SK-N-SH (cell line): ENCODE measurements at regions not wholly inside any gene's neighbourhood (a gene's known extent, or its start where the extent isn't known, plus 50 kb on each side); places are given as distances from the start of the nearest gene placed in this dataset.

Experiments used
- CTCF ChIA-PET: fragments of 300-600, 350-600 bp; formaldehyde crosslinking; extraction: SDS; loops from one replicate; lab custom pipeline; 2021; lab: Yijun Ruan, JAX
- POLR2A ChIA-PET: fragments of 350-600 bp; sonication (Branson Sonifier 250); formaldehyde crosslinking; extraction: SDS; loops from one replicate; lab custom pipeline; 2020; ENCODE audit warnings: antibody characterized with exemption, inconsistent platforms; lab: Yijun Ruan, JAX
- DNase-seq: peaks from one replicate; pipeline ENCODE4 v3.0.0; 2012
- H2AFZ ChIP-seq: fragments of 200-600 bp; sonication (generic); 2 replicates; pipeline ENCODE4 v1.8.1; 2016; ENCODE audit warnings: antibody characterized with exemption, mild to moderate bottlenecking, low read depth
- H3F3A ChIP-seq: fragments of 200-600 bp; sonication (generic); replicated peaks from 2 replicates; pipeline ENCODE3; 2016; ENCODE audit warnings: antibody characterized with exemption, mild to moderate bottlenecking; ENCODE audit not compliant: insufficient read depth
- H3K27ac ChIP-seq, 2 experiments: fragments of 200-500 bp in 1 of 2; fragments of 200-600 bp in 1 of 2; sonication (Bioruptor generic) in 1 of 2; sonication (generic), shearing (Covaris generic) in 1 of 2; 2 replicates each; pipeline versions ENCODE4 v1.5.1 to v1.6.1; 2014 to 2016; ENCODE audit warnings: low read depth in 2 of 2, inconsistent platforms in 1 of 2, low read length in 1 of 2, mild to moderate bottlenecking in 1 of 2, mixed read lengths in 1 of 2
- H3K27me3 ChIP-seq: fragments of 200-600 bp; sonication (generic), shearing (Covaris generic); 2 replicates; pipeline ENCODE4 v1.6.1; 2016; ENCODE audit warnings: mixed run types; ENCODE audit not compliant: insufficient read depth
- H3K36me3 ChIP-seq, 2 experiments: fragments of 200-500 bp in 1 of 2; fragments of 200-600 bp in 1 of 2; sonication (Bioruptor generic) in 1 of 2; sonication (generic) in 1 of 2; replicated peaks in 1 of 2; 2 replicates each; pipeline versions ENCODE3 to v1.5.1; 2014 to 2016; ENCODE audit warnings: low read length in 1 of 2, mild to moderate bottlenecking in 1 of 2; ENCODE audit not compliant: insufficient read depth in 2 of 2, control insufficient read depth in 1 of 2
- H3K4me1 ChIP-seq, 2 experiments: fragments of 200-500 bp in 1 of 2; fragments of 200-600 bp in 1 of 2; sonication (Bioruptor generic) in 1 of 2; sonication (generic), shearing (Covaris generic) in 1 of 2; 2 replicates each; pipeline versions ENCODE4 v1.5.1 to v1.6.1; 2014 to 2016; ENCODE audit warnings: low read depth in 1 of 2, low read length in 1 of 2, mixed run types in 1 of 2; ENCODE audit not compliant: insufficient read depth in 2 of 2, control insufficient read depth in 1 of 2
- H3K4me2 ChIP-seq: fragments of 200-600 bp; sonication (generic), shearing (Covaris generic); 2 replicates; pipeline ENCODE4 v1.6.1; 2017; ENCODE audit warnings: mixed run types
- H3K4me3 ChIP-seq, 2 experiments: fragments of 200-500 bp in 1 of 2; fragments of 200-600 bp in 1 of 2; sonication (Bioruptor generic) in 1 of 2; sonication (generic), shearing (Covaris generic) in 1 of 2; 2 replicates each; pipeline versions ENCODE4 v1.5.1 to v1.8.1; 2014 to 2016; ENCODE audit warnings: low read depth in 2 of 2, inconsistent platforms in 1 of 2, low read length in 1 of 2, mild to moderate bottlenecking in 1 of 2, mixed read lengths in 1 of 2, moderate library complexity in 1 of 2
- H3K79me2 ChIP-seq: fragments of 200-600 bp; sonication (generic); 2 replicates; pipeline ENCODE4 v1.8.1; 2017; ENCODE audit warnings: mild to moderate bottlenecking; ENCODE audit not compliant: insufficient read depth
- H3K9ac ChIP-seq: fragments of 200-600 bp; sonication (generic); 2 replicates; pipeline ENCODE4 v1.6.1; 2017; ENCODE audit warnings: mixed run types
- H3K9me2 ChIP-seq: fragments of 200-600 bp; sonication (generic); 2 replicates; pipeline ENCODE4 v1.6.1; 2017; ENCODE audit warnings: mixed run types
- H3K9me3 ChIP-seq: fragments of 200-600 bp; sonication (generic); 2 replicates; pipeline ENCODE4 v1.6.1; 2017; ENCODE audit warnings: mixed run types, mild to moderate bottlenecking, moderate library complexity
- H4K20me1 ChIP-seq: fragments of 200-600 bp; sonication (generic); 2 replicates; pipeline ENCODE4 v1.6.1; 2017; ENCODE audit warnings: mild to moderate bottlenecking, mixed run types; ENCODE audit not compliant: insufficient read depth
- CHD2 ChIP-seq: fragments of 150-350 bp; IDR thresholded peaks from 2 replicates; pipeline ENCODE4 v1.6.1; 2018; ENCODE audit warnings: low read length; ENCODE audit not compliant: partially characterized antibody
- ELF1 ChIP-seq: IDR thresholded peaks from 2 replicates; pipeline ENCODE4 v1.4.0; 2012
- EP300 ChIP-seq, 2 experiments: IDR thresholded peaks; 2 replicates each; pipeline versions ENCODE4 v1.4.0 to v1.6.1; 2012; ENCODE audit warnings: borderline replicate concordance in 1 of 2, low read depth in 1 of 2, low read length in 1 of 2
- EZH2phosphoT487 ChIP-seq: fragments of 200-600 bp; sonication (generic); IDR thresholded peaks from 2 replicates; pipeline ENCODE4 v1.6.1; 2017; ENCODE audit warnings: low read depth, mixed run types, mild to moderate bottlenecking, antibody characterized with exemption, moderate library complexity, borderline replicate concordance
- FOSL2 ChIP-seq: IDR thresholded peaks from 2 replicates; pipeline ENCODE4 v1.4.0; 2012; ENCODE audit warnings: low read depth, mild to moderate bottlenecking, moderate library complexity, borderline replicate concordance
- FOXJ3 ChIP-seq: sonication (generic); formaldehyde crosslinking; IDR thresholded peaks from 2 replicates; pipeline ENCODE4 v1.5.1; 2020; ENCODE audit warnings: mild to moderate bottlenecking, missing genetic modification reagents
- FOXM1 ChIP-seq: IDR thresholded peaks from 2 replicates; pipeline ENCODE4 v1.4.0; 2012; ENCODE audit warnings: low read depth, mild to moderate bottlenecking
- MXI1 ChIP-seq: IDR thresholded peaks from 2 replicates; pipeline ENCODE4 v1.6.1; 2012; ENCODE audit warnings: mild to moderate bottlenecking, low read depth, low read length, improper control_type of control experiment
- NFIC ChIP-seq: IDR thresholded peaks from 2 replicates; pipeline ENCODE4 v1.4.0; 2012; ENCODE audit warnings: borderline replicate concordance
- NRF1 ChIP-seq: IDR thresholded peaks from 2 replicates; pipeline ENCODE4 v1.6.1; 2012; ENCODE audit warnings: low read depth, mild to moderate bottlenecking, low read length
- RAD21 ChIP-seq: IDR thresholded peaks from 2 replicates; pipeline ENCODE4 v1.6.1; 2012; ENCODE audit warnings: mild to moderate bottlenecking, low read length
- RFX5 ChIP-seq: IDR thresholded peaks from 2 replicates; pipeline ENCODE4 v1.6.1; 2012; ENCODE audit warnings: mild to moderate bottlenecking, improper control_type of control experiment, low read length
- RXRA ChIP-seq: IDR thresholded peaks from 2 replicates; pipeline ENCODE4 v1.4.0; 2012; ENCODE audit warnings: low read depth, mild to moderate bottlenecking, borderline replicate concordance
- SIN3A ChIP-seq: IDR thresholded peaks from 2 replicates; pipeline ENCODE4 v1.6.1; 2012; ENCODE audit warnings: low read depth, mild to moderate bottlenecking, low read length, moderate library complexity, borderline replicate concordance
- SMC3 ChIP-seq: IDR thresholded peaks from 2 replicates; pipeline ENCODE4 v1.6.1; 2012; ENCODE audit warnings: low read depth, low read length, improper control_type of control experiment
- TAF1 ChIP-seq: IDR thresholded peaks from 2 replicates; pipeline ENCODE4 v1.6.1; 2012; ENCODE audit warnings: low read depth, mild to moderate bottlenecking, low read length, moderate library complexity, borderline replicate concordance
- TCF12 ChIP-seq: IDR thresholded peaks from 2 replicates; pipeline ENCODE4 v1.4.0; 2012
- TEAD4 ChIP-seq: IDR thresholded peaks from 2 replicates; pipeline ENCODE4 v1.4.0; 2012; ENCODE audit warnings: mild to moderate bottlenecking, borderline replicate concordance; ENCODE audit not compliant: insufficient read depth
- USF2 ChIP-seq: fragments of 150-350 bp; IDR thresholded peaks from 2 replicates; pipeline ENCODE4 v1.6.1; 2017; ENCODE audit warnings: antibody characterized with exemption, low read length, low read depth, borderline replicate concordance
- WGBS: methylation state at CpG from one replicate; pipeline ENCODE4 v1.1.6; 2017; ENCODE audit warnings: low lambda C conversion rate; 5-methylcytosine and 5-hydroxymethylcytosine counted together
- TF ChIP-seq, protein P1 (sequence below): IDR thresholded peaks from 2 replicates; pipeline ENCODE4 v1.4.0; 2012; ENCODE audit warnings: low read depth

- TF ChIP-seq FOXM1 (no peak), SMC3 (no peak), TEAD4 (no peak), FOSL2 (no peak), NRF1 (no peak), TCF12 (no peak), MXI1 (no peak), ELF1 (no peak), FOXJ3 (CRISPR knock-in tag) (no peak), EP300 (IDR thresholded peaks at IDR 0.05; ENCODE audit: borderline replicate concordance in 1 of 2, low read depth in 1 of 2, low read length in 1 of 2) (no peak), SIN3A (no peak), RFX5 (no peak), RAD21 (no peak)
- Histone ChIP-seq H2AFZ (no peak overlapping the region), H3K27ac (peak overlapping the region in 1 of 2 experiments; percentile 53; a peak in 2 of 4 replicates), H3K36me3 (no peaks in the 10 kb centered on the region), H4K20me1 (no peaks in the 10 kb centered on the region), H3K27me3 (no peaks in the 10 kb centered on the region), H3K79me2 (no peaks in the 10 kb centered on the region), H3K4me3 (no peak overlapping the region), H3K4me1 (no peaks in the 10 kb centered on the region; a peak in 1 of 4 replicates), H3K9me3 (peaks cover 5% of the 10 kb centered on the region; the same call in 1 of the 2 replicates), H3F3A (no peaks in the 10 kb centered on the region), H3K9me2 (no peaks in the 10 kb centered on the region), H3K9ac (no peak overlapping the region), H3K4me2 (no peak overlapping the region)
- ChIA-PET POLR2A (no interaction called here), CTCF (interaction anchor here (1.0 kb wide), 1 partner anchor 13 kb away, joined by 3 read pairs; no protein-coding TSS in a partner anchor)
- no peak for DNase-seq
- WGBS, result 73% methylated on average over 3 of the region's 3 CpGs
Observed at GRCh38 chr4:173866322-173867026, 336.4 kb upstream of the HAND2 start.

DNA sequence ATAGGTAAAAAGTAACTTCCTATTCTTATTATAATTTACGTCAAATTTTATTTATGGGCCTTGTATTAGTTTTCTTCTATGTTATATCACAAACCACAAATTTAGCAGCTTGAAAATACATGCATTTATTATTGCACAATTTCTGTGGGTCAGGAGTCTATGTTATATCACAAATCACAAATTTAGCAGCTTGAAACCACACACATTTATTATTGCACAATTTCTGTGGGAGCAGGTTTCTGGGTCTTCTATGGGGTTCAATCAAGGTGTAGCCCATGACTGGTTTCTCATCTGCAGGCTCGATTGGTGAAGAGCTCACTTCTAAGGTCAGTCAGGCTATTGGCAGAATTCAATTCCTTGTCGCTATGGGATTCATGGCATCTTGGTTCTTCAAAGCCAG lies 332.7 kb upstream of the HAND2 start:
- Histone ChIP-seq H3K4me3 (no peak overlapping the region), H3K27me3 (no peaks in the 10 kb centered on the region), H2AFZ (no peak overlapping the region), H3K27ac (no peak overlapping the region), H4K20me1 (no peaks in the 10 kb centered on the region)
- ChIA-PET CTCF (no interaction called here), POLR2A (interaction anchor here (0.6 kb wide), 1 partner anchor 85 kb away, joined by 3 read pairs; no protein-coding TSS in a partner anchor)
- DNase-seq, result no peak
- TF ChIP-seq MXI1, result no peak
- TF ChIP-seq SMC3, result no peak
- TF ChIP-seq NFIC, result no peak
- TF ChIP-seq, protein P1, sequence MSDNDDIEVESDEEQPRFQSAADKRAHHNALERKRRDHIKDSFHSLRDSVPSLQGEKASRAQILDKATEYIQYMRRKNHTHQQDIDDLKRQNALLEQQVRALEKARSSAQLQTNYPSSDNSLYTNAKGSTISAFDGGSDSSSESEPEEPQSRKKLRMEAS, result no peak
- TF ChIP-seq USF2, result no peak
- TF ChIP-seq EZH2phosphoT487, result no peak
- no peak for TF ChIP-seq TAF1
- no peak for TF ChIP-seq RXRA
- TF ChIP-seq FOSL2, result no peak
- no peak for TF ChIP-seq RFX5
- TF ChIP-seq ELF1, result no peak
- TF ChIP-seq CHD2, result no peak
- TF ChIP-seq, all 33 proteins: peak for 0
- H3K79me2 ChIP-seq, result no peaks in the 10 kb centered on the region
- H3K4me2 ChIP-seq, result no peak overlapping the region
- no peaks in the 10 kb centered on the region for H3K36me3 ChIP-seq
- no peaks in the 10 kb centered on the region for H3K9me2 ChIP-seq
- 77% methylated on average over 3 of the region's 3 CpGs for WGBS
- H3F3A ChIP-seq, result no peaks in the 10 kb centered on the region
- peaks cover 5% of the 10 kb centered on the region; the same call in 1 of the 2 replicates for H3K9me3 ChIP-seq
- no peak overlapping the region for H3K9ac ChIP-seq
- no peaks in the 10 kb centered on the region; a peak in 1 of 4 replicates for H3K4me1 ChIP-seq
